HPDE6-E6E7 (cell line): ENCODE measurements at regions not wholly inside any gene's neighbourhood (a gene's known extent, or its start where the extent isn't known, plus 50 kb on each side); places are given as distances from the start of the nearest gene placed in this dataset.
"Not testable (repeated sequence)": the region's sequence is repeated elsewhere in the genome, so short reads cannot be mapped to it uniquely, and the experiment has no call there.

Experiments
- DNase-seq: peaks from one replicate; pipeline ENCODE4 v3.0.0; 2011; ENCODE audit warnings: missing footprints; ENCODE audit errors: extremely low spot score

DNA sequence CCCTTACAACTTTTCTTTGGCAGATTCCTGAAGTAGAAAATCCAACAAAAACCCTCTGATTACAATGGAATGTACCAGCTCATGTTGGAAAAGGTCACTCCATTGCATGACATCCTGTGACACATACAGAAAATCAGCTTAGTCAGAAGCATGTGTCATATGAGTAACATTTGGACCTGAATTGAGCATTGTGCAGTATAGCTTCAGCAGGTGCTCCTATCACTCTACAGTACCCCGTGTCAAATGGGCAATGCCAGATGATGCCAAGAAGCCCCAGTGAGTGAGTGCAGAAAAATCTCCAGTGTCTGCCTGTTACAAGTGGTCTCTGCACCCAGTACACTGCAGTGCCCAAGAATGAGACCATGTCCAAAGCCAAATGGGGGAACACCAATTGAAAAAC lies 129.7 kb upstream of the RUNX1 start:
- DNase-seq, result peak; percentile 16

GRCh38 chr21:35178098-35178497 lies 129.0 kb upstream of the RUNX1 start:
- no peak for DNase-seq

GRCh38 chr21:35172231-35172630 lies 123.1 kb upstream of the RUNX1 start:
- DNase-seq, result no peak

- no peak for DNase-seq
Observed at GRCh38 chr21:35171385-35171784, 122.3 kb upstream of the RUNX1 start.

- DNase-seq, result no peak
Observed at GRCh38 chr21:35170818-35171217, 121.7 kb upstream of the RUNX1 start.

- DNase-seq, result no peak
Observed at GRCh38 chr21:35170244-35170643, 121.1 kb upstream of the RUNX1 start.

- DNase-seq, result no peak
Observed at GRCh38 chr21:35169574-35169973, 120.5 kb upstream of the RUNX1 start.

DNA sequence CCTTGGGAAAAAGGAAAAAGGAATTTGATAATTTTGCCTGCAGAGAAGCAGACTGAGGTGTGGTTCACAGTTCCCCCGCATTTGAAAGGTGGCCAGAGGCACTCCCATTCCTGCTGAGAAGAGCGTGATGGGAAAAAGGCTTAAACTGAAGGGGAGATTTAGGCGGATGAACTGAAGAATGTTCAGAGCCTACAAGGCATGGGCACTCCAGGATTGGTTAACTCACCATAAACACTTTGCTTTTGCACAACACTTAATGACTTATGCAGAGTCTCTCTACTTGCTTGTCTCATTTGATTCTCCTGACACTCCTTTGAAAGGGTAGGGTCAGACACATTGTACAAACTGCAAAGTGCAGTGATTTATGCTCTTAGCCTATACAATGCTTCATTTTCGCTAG lies 119.6 kb upstream of the RUNX1 start:
- no peak for DNase-seq

DNA sequence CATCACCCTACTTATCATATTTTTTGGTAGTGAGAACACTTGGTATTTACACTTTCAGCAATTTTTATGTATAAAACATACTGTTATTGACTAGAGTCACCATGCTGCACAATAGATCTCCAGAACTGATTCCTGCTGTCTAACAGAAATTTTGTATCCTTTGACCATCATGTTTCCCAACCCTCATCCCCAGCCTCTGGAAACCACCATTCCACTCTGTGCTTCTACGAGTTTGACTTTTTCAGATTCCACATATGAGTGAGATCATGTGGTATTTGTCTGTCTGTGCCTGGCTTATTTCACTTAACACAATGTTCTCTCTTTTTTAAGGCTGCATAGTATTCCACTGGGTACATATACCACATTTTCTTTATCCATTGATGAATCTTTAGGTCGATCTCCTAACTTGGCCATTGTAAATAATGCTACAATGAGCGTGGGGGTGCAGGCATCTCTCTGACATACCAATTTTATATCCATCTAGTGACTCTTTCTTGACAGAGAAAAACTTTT lies 115.9 kb upstream of the RUNX1 start:
- no peak for DNase-seq

GRCh38 chr21:35164380-35164779 lies 115.3 kb upstream of the RUNX1 start:
- no peak for DNase-seq

- peak; percentile 40 for DNase-seq
Observed at GRCh38 chr21:35163411-35163810, 114.3 kb upstream of the RUNX1 start.

GRCh38 chr21:35162831-35163230 lies 113.7 kb upstream of the RUNX1 start:
- no peak for DNase-seq

- DNase-seq, result no peak
Observed at GRCh38 chr21:35159881-35160280, 110.8 kb upstream of the RUNX1 start.

DNA sequence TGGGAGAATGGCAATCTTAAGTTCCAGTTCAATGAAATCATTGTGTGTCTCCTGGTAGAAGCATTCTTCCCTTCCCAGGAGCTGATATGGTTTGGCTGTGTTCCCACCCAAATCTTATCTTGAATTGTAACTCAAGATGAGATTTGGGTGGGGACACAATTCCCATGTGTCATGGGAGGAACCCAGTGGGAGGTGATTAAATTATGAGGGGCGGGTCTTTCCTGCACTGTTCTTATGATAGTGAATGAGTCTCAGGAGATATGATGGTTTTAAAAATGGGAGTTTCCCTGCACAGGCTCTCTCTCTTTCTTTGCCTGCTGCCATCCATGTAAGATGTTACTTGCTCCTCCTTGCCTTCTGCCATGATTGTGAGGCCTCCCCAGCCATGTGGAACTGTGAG lies 108.3 kb upstream of the RUNX1 start:
- DNase-seq, result not testable (repeated sequence)

DNA sequence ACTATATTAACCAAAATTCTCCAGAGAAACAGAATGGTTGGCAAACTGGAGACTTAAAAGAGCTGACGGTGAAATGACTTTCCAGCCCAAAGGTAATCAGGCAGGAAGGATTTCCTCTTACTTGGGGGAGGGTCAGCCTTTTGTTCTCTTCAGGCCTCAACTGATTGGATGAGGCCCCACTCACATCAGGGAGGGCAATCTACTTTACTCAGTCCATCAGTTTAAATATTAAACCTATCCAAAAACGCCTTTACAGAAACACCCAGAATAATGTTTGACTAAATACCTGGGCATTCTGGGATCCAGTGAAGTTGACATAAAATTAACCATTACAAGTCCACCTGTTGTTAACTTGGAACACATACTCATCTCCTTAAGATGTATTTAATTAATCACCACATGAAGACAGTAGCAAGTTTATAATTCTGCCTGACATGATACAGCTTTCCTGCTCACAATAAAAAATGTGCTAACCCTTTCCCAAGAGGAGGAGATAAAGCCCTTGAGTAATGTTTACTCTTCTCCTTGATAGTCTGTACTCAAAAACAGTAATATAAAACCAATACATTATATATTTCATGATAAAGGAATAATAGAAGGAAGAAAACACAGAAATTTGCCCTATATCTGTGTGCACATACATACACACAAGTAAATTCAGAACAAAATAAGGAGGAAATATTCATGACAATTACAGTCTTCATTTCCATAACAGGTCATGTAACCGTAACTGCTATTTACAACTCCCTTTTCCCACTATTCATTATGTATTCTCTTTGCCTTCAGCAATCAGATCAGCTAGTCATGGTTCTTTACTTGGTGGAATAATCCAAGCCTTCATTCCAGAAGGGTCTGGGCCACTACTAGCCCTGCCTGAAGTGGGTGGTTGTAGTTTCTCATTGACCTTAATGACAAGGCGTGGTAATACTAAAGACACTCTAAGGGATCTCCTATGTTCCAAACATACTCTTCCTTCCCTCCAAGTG lies 107.5 kb upstream of the RUNX1 start:
- DNase-seq, result no peak

GRCh38 chr21:35154788-35155187 lies 105.7 kb upstream of the RUNX1 start:
- no peak for DNase-seq

DNA sequence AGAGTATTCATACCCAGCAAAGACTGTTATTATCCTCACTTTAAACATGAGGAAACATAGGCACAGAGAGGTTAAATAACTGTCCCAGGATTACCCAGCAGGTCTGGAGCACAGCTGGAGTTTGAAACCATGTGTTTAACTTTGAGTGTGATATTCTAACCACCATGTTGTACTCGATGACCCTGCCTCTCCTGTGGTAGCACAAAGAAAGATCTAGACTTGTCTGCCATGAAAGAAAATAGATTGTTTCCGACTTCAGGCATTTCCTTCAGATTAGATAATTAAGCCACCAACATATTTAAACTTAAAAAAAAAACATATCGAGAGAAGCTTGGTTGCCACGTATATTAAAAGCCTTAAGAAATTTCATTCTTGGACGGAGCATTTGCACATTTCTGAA lies 104.6 kb upstream of the RUNX1 start:
- no peak for DNase-seq

- DNase-seq, result no peak
Observed at GRCh38 chr21:35150562-35151226, 101.6 kb upstream of the RUNX1 start.

GRCh38 chr21:35149698-35150097 lies 100.6 kb upstream of the RUNX1 start:
- no peak for DNase-seq

DNA sequence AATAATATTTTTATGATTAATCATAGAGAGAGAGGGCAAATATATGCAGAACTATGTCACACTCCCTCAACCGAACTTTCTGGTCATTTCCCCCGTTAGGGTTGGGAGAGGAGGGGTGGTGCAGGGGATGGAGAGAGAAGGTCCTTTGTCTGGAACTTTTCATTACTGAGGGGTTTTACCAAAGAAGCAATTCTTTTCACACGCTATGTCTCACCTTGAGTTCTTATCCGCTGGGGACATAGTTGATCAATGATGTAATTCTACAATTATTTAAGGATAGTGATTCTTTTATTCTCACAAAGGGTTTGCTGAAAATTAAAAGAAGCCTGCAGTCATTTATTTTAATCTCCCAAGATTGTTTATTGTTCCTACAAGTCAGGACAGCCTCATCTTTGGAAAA lies 98.3 kb upstream of the RUNX1 start:
- DNase-seq, result no peak

DNA sequence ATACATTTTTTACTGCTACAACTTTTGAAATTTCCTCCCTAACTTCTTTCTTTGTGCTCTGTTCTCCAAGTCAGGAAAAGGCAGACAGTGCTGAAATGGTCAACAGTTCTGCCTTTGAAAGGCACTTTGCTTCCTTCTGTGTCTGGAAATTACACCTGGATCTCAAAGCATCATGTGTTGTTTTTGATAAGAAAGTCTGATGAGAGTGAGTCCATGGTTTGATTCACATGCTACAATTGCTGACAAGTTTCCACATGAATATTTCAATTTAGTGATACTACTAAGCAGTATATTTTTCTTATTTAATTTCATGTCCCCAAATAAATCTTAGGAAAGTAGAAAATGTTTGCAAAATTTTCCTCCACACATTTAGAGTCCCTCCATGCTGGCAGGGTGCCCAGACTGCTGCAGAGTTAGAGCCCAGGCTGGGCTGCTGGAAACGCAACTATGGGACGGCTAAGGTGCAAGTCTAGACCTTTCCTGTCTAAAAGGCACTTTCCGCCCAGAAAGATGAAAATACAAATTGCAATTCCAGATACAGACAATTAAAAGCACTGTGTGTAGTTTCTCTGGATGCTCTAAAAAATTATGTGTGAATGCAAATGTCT lies 96.6 kb upstream of the RUNX1 start:
- DNase-seq, result no peak

- DNase-seq, result no peak
Observed at GRCh38 chr21:35144978-35145377, 95.9 kb upstream of the RUNX1 start.
